Stimulated activated CD8-positive, alpha-beta memory T cell treated with anti-CD3 and anti-CD28 coated beads, Interleukin-12 subunit alpha, Interleukin-12 subunit beta, amount 100 ng/mL, for 24 hours (primary cell): ENCODE measurements at regions not wholly inside any gene's neighbourhood (a gene's known extent, or its start where the extent isn't known, plus 50 kb on each side); places are given as distances from the start of the nearest gene placed in this dataset.

Experiments
- DNase-seq: peaks from one replicate; pipeline ENCODE4 v3.0.0-alpha.2; 2020; ENCODE audit errors: extremely low read depth

DNA sequence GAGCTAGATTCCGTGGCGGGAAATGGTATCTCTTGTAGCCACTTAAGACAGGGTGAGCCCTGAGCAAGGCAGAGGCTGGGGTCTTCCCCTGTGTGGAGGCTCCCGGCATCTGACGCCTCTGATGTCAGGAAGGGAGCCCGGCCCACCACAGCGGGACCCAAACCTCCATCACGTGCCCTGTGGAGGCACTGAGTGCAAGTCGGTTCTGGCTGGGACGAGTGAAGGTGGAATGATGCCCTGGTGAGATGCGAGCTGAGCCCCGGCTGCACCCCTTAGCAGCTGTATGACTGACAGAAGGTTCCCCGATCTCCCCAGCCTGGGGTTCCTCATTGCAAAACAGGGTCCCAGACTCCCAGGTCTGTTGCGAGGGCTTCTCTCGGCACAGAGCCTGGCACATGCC is 187.4 kb upstream of the TNRC6C start:
- no peak for DNase-seq

DNA sequence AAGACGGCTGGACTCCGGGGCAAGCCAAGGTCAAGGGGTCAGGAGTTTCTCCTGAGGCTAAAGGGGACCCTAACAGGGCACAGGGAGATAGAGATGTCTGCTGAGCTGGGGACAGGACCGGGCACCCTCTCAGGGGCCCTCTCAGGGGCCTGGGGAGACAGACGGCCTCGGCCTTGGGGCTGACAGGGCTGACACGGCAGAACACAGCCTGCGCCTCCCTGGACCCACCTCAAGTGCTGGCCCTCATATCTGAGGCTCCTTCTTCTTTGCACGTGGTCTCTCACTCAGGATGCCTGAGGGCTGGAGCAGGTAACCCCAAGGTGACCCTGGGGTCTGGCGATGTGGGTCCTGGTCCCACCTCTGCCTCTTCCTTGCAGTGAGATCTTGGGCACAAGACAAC is 186.9 kb upstream of the TNRC6C start:
- no peak for DNase-seq

- DNase-seq = no peak
These were observed 186.5 kb upstream of the TNRC6C start for GRCh38 chr17:77771998-77772397.

GRCh38 chr17:77772461-77772897 is 186.0 kb upstream of the TNRC6C start:
- DNase-seq = peak; percentile 26

DNA sequence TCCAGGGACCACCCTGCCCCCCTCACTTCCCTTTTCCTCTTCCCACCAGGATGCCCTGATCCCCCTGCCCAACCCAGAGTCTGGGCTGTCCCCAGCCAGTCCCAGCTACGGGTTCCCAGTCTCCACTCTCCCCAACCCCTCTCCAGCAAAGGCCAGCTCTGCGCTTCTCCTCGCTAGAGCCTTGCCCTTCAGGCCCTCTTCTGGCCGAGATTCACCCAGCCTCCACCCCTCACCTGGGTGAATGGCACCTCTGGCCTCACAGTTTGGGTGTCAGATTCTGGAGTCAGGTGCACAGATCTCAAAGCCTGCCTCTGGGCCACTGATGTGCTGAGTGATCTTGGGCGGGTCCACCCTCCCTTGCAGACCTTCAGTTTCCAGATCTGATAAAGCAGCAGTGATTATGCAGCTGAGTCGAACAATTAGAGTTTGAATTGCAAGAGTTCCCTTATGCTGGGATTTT is 185.6 kb upstream of the TNRC6C start:
- no peak for DNase-seq

GRCh38 chr17:77774182-77774581 is 184.3 kb upstream of the TNRC6C start:
- DNase-seq = no peak

GRCh38 chr17:77778636-77779489 is 179.6 kb upstream of the TNRC6C start:
- no peak for DNase-seq

GRCh38 chr17:77779711-77780539 is 178.6 kb upstream of the TNRC6C start:
- no peak for DNase-seq

DNA sequence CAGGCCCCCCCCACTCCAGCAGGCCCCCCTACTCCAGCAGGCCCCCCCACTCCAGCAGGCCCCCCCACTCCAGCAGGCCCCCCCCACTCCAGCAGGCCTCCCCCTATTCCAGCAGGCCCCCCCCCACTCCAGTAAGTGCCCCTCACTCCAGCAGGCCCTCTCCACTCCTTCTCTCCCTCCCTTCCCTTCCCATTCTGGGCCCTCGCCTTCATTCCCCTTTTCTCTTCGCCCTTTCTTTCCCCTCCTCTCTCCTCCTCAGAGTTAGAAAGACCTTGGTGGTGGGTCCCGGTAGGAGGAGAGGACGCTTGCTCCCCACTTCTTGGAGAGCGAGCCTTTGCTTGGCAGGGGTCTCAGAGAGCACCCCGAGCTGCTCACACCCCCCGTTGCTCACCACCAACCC is 177.0 kb upstream of the TNRC6C start:
- no peak for DNase-seq

DNA sequence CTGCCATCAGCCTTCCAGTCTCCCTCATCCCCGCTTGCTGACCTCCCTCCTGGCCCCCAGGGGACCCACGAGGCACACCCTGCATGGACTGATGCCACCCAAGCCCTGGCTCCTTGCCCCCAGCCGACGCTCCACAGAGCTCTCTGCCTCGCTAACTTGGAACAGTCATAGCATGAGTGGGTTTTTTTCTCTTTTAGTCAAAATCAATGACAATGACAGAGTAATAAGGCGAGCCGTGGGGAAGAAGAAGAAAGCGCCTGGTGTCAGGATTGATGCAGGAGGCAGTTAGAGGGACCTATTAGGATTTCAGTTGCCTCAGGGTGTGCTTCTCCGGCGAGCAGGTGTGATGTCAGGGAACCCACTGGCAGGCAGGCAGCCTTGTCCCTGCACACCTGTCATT is 176.3 kb upstream of the TNRC6C start:
- DNase-seq = no peak

DNA sequence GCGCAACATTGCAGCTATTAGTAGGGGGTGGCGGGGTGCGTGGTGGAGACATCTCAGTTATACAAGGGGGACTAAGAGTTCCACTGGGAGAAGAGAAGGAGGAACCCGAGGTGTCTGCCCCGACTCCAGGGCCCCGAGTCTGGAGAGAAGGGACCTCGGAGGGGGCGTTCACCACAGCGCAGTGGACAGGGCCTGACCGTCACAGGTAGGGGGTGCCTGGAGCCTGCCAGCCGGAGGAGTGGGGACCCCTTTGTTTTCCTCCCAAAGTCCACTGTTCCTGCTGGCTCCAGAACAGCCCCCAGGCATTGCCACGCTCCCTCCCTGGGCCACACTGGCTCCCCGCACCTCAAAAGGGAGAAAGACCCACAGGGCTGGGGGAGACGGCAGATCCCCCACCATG is 175.9 kb upstream of the TNRC6C start:
- no peak for DNase-seq

- DNase-seq = peak; percentile 17
These were observed 174.3 kb upstream of the TNRC6C start for GRCh38 chr17:77783991-77784820.

- DNase-seq = no peak
These were observed 173.1 kb upstream of the TNRC6C start for GRCh38 chr17:77785312-77785905.

- no peak for DNase-seq
These were observed 172.4 kb upstream of the TNRC6C start for GRCh38 chr17:77786090-77786489.

DNA sequence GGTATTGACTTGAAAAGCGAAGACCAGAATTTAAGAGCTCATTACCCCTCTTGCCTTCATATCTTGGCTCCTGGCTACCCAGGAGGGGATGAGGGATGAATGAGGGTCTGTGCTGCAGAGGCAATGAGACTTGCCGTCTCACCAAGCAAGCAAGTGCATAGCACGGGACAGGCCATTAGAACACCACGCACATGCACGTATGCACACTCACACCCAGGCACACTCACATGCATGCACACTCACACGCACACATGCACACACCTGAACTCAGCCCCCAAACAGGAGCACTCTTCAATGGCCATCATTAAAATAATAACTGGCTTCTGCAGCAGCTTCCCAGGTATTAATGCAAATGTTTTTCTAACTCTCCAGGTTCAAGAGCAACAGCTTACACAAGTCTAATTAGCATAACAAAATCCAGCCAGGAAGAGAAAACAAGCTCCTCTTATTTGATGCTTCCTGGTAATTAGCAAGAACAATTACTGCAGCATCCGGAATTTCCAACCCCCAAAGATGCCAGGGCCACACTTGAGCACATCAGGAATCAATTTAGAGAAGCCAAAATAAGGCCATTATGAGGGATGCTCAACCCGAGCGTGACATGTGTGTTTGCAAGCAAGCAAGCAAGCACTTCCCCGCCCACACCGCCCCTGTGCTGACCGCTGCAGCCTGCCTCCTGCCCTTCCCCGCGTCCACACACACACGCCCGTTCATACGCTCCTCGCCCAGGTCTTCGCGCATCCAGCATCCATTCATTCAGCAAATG is 171.6 kb upstream of the TNRC6C start:
- DNase-seq = no peak

DNA sequence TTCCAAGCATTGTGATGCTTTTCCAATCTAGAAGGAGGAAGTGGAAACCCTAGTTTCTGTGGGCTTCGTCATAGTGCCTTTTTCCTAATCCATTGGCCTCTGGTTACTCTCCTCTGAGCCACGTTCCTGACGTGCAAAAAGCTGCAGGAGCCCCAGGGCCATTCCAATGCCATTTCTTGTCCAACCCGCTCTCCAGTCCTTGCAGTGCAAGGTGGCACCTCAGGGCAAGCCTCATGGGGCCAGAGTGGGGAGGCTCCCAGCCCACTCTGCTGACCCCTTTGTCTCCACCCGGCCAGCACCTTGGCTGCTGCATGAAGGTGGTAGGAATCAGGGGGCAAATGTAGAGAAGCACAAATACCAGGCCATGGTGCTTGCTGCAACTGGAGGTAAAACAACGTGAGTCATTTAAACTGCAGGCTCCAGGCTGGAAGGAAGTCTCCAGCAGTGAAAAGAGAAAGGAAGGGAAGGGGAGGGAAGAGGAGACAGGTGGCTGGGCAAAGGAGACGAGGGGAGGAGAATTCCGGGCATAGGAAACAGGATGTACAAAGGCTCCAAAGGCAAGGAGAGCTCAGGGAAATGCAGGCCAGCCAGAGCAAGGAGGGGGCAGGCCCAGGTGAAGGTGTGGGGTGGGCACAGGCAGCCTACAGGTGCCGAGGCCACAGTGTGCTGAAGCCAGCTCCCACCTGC is 168.2 kb upstream of the TNRC6C start:
- no peak for DNase-seq

DNA sequence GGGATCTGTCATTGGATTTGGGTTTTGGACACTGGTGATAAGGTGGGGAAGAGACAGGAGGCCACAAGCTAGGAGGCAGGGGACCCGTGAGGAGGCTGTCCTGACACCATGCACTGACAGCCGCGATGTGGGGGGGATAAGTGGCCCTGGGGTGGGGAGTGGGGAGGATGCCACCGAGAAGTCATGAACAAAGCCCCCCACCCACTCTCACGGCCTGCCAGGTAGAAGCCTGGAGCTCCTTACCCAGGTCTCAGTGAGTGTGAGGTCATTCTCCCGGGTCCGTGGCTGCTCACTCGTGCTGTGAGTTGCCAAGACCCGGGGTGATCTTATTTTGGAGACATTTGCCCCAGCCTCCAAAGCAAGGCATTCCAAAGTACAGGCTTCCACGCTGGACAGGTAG is 165.9 kb upstream of the TNRC6C start:
- no peak for DNase-seq

DNA sequence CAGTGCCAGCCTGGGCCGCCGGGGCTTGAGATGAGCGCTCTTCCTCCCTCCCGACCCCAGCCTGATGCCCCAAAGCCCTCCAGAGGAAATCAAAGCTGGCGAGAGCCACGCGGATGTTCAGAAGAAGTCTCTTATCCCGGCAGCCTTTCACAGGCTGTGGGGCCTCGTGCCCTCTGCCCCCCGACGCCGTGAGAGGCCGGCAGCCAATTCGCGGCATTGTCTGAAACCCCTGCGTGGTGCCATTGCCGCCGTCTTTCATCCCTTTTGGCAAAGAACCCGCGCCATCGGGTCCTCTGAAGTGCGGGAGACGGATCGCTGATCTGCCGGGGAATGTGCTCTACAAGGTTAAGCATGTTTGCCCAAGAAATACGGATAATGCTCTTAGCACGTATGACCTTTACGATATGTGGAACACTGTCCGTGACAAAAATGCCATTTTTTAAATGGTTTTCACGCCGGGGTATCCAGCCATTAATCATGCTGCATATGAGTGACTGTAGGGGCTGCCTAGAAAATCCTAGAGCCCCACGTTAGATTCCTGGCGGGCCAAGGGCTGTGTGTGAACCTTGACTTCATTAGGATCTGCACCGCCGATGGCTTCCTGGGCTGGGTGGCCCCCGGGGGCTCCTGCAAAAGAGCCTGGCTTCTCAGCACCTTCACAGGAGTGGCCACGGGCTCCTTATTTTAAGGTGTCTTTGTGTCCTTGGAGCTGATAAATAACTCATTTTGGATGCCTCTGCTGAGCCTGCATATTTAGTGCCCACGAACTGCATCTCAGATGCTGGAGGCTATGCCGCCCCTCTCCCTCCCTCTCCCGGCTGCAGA is 165.1 kb upstream of the TNRC6C start:
- no peak for DNase-seq

GRCh38 chr17:77793971-77794235 is 164.6 kb upstream of the TNRC6C start:
- DNase-seq = no peak

- DNase-seq = no peak
These were observed 163.7 kb upstream of the TNRC6C start for GRCh38 chr17:77794846-77795245.
